ENCODE measurements at regions not wholly inside any gene's neighbourhood (a gene's known extent, or its start where the extent isn't known, plus 50 kb on each side); places are given as distances from the start of the nearest gene placed in this dataset.

- DNase-seq (no peak), ATAC-seq (no peak)
- Histone ChIP-seq H3K27me3 (no peaks in the 10 kb centered on the region), H3K4me3 (no peak overlapping the region), H3K27ac (no peak overlapping the region), H3K4me1 (no peaks in the 10 kb centered on the region), H3K36me3 (no peaks in the 10 kb centered on the region), H3K9me3 (no peaks in the 10 kb centered on the region)
- 69% methylated on average over 4 of the region's 4 CpGs for WGBS (ENCODE audit: insufficient coverage, low coverage, low lambda C conversion rate, missing lambda C conversion rate)
- TF ChIP-seq CTCF (IDR thresholded peaks at IDR 0.05): no peak
- no peak for TF ChIP-seq POLR2A (IDR thresholded peaks at IDR 0.05)
- intact Hi-C loops (cut with DNase I): no loop called here
These were observed 363.1 kb downstream of the RPS24 start for GRCh38 chr10:78396754-78397153.

- DNase-seq (no peak), ATAC-seq (no peak)
- TF ChIP-seq POLR2A (IDR thresholded peaks at IDR 0.05): no peak
- TF ChIP-seq CTCF (IDR thresholded peaks at IDR 0.05): no peak
- no peaks in the 10 kb centered on the region for H3K9me3 ChIP-seq
- 40% methylated on average over 1 of the region's 2 CpGs for WGBS (ENCODE audit: insufficient coverage, low coverage, low lambda C conversion rate, missing lambda C conversion rate)
- H3K27ac ChIP-seq: no peak overlapping the region
- H3K27me3 ChIP-seq: no peaks in the 10 kb centered on the region
- no peak overlapping the region for H3K4me3 ChIP-seq
- intact Hi-C loops (cut with DNase I): no loop called here
- H3K4me1 ChIP-seq: no peaks in the 10 kb centered on the region
- H3K36me3 ChIP-seq: no peaks in the 10 kb centered on the region
These were observed 364.1 kb downstream of the RPS24 start for GRCh38 chr10:78397786-78398185.

- H3K4me3 ChIP-seq: no peak overlapping the region
- no CpG with 5 or more reads among the region's 2 CpGs for WGBS (ENCODE audit: insufficient coverage, low coverage, low lambda C conversion rate, missing lambda C conversion rate)
- intact Hi-C loops (cut with DNase I): no loop called here
These were observed 364.7 kb downstream of the RPS24 start for GRCh38 chr10:78398382-78398781.

GRCh38 chr10:78401624-78402367 lies 368.1 kb downstream of the RPS24 start:
- no peaks in the 10 kb centered on the region for H3K9me3 ChIP-seq
- H3K27ac ChIP-seq: no peak overlapping the region
- H3K4me3 ChIP-seq: no peak overlapping the region
- intact Hi-C loops (cut with DNase I): no loop called here
- no peaks in the 10 kb centered on the region for H3K36me3 ChIP-seq
- no peak for ATAC-seq
- WGBS (ENCODE audit: insufficient coverage, low coverage, low lambda C conversion rate, missing lambda C conversion rate): 54% methylated on average over 5 of the region's 13 CpGs
- DNase-seq: no peak
- TF ChIP-seq POLR2A (IDR thresholded peaks at IDR 0.05) (no peak), CTCF (IDR thresholded peaks at IDR 0.05) (no peak)
- H3K4me1 ChIP-seq: no peaks in the 10 kb centered on the region
- H3K27me3 ChIP-seq: no peaks in the 10 kb centered on the region

More at GRCh38 chr10:78398382-78398781, 364.7 kb downstream of the RPS24 start:
- ATAC-seq (no peak), DNase-seq (no peak)
- H3K4me1 ChIP-seq: no peaks in the 10 kb centered on the region
- no peaks in the 10 kb centered on the region for H3K36me3 ChIP-seq
- no peak overlapping the region for H3K27ac ChIP-seq
- H3K27me3 ChIP-seq: no peaks in the 10 kb centered on the region
- no peaks in the 10 kb centered on the region for H3K9me3 ChIP-seq
- TF ChIP-seq CTCF (IDR thresholded peaks at IDR 0.05) (no peak), POLR2A (IDR thresholded peaks at IDR 0.05) (no peak)

Measured in right lobe of liver (tissue), 6 donors.